HG02678 (cell line): ENCODE measurements at regions not wholly inside any gene's neighbourhood (a gene's known extent, or its start where the extent isn't known, plus 50 kb on each side); places are given as distances from the start of the nearest gene placed in this dataset.

Experiments
- ATAC-seq: cut with Tn5 transposase; IDR thresholded peaks from one replicate; pipeline ENCODE4 v1.9.1; 2021; ENCODE audit warnings: mild to moderate bottlenecking, moderate library complexity; ENCODE audit not compliant: unreplicated experiment

DNA sequence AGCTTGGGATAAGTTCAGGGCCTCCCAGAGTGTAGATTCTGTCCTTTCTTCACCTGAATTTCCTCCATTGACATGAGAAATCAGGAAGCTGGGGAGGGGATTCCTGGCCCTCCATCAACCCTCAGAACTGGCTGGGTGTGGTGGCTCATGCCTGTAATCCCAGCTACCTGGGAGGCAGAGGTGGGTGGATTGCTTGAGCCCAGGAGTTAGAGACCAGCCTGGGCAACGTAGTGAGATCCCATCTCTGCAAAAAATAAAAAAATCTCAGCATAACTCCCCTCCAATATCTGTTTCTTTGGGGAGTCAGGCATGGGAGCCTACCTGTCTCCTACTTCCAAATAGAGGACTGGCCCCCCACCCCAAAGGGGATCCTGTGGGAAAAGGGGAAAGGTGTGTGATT, 59.8 kb upstream of the TBX3 start:
- ATAC-seq, result no peak

DNA sequence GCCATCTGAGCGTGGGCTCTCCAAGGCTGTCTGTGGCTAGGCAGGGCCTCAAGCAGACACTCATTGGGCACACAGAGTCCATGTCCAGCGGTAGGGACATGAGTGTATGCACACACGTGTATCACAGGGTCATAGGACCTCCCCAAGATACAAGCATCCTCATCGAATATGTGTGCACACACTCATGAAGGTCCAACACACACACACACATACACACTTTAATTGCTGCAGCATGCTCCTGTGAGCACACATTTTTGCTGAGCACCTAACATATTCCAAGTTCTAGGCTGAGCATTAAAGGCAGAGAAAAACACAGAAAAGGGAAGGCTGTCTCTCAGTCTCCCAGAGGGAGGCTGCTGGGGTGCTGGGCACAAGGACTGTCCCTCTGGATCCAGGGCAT, 59.3 kb upstream of the TBX3 start:
- no peak for ATAC-seq

- no peak for ATAC-seq
Measured at GRCh38 chr12:114742363-114742762, 58.4 kb upstream of the TBX3 start.

GRCh38 chr12:114741940-114742339, 58.0 kb upstream of the TBX3 start:
- no peak for ATAC-seq

- no peak for ATAC-seq
Measured at GRCh38 chr12:114740448-114740847, 56.5 kb upstream of the TBX3 start.

GRCh38 chr12:114738460-114739184, 54.6 kb upstream of the TBX3 start:
- ATAC-seq, result no peak

- no peak for ATAC-seq
Measured at GRCh38 chr12:114735680-114736374, 51.9 kb upstream of the TBX3 start.

GRCh38 chr12:114735011-114735410, 51.0 kb upstream of the TBX3 start:
- ATAC-seq, result no peak

DNA sequence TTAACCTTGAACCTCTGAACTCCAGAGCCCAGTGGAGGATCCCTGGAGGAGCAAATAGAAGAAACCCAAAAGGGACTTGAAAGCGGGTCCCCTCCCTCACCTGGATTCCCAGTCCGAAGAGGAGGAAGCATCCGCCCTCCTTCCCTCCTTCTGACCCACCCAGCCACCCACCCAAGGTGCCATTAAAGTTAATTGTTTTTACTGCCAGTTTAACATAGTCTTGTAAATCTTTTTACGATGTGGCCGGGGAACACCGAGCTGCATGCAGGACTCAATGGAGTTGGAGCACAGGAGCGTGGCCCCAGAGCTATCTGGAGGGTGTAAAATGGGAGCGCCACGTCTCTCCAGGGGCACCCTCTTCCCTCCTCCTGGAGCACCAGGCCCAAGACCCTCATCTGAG, 49.9 kb upstream of the TBX3 start:
- ATAC-seq, result no peak
